GM23338 (cell line): ENCODE measurements at regions not wholly inside any gene's neighbourhood (a gene's known extent, or its start where the extent isn't known, plus 50 kb on each side); places are given as distances from the start of the nearest gene placed in this dataset.

ENCODE experiments used
- ATAC-seq: fragments of 200-7000 bp; cut with Tn5 transposase; 3 replicates; pipeline ENCODE4 v1.9.1; 2020
- DNase-seq: peaks from one replicate; pipeline ENCODE4 v3.0.0-alpha.2; 2015; ENCODE audit warnings: low spot score
- H2AFZ ChIP-seq: fragments of 200-600 bp; sonication (generic); 2 replicates; pipeline ENCODE4 v1.8.0; 2016; ENCODE audit warnings: antibody characterized with exemption, mild to moderate bottlenecking, moderate library complexity
- H3F3A ChIP-seq: fragments of 200-600 bp; sonication (generic); replicated peaks from 2 replicates; pipeline ENCODE4 v1.8.0; 2017; ENCODE audit warnings: antibody characterized with exemption, mixed run types, low read depth
- H3K27ac ChIP-seq: fragments of 200-600 bp; sonication (generic); 2 replicates; pipeline ENCODE4 v1.6.1; 2016; ENCODE audit warnings: low read depth
- H3K27me3 ChIP-seq: fragments of 200-600 bp; sonication (generic); 2 replicates; pipeline ENCODE4 v1.8.0; 2016; ENCODE audit warnings: mild to moderate bottlenecking, mixed run types, moderate library complexity; ENCODE audit not compliant: insufficient read depth
- H3K36me3 ChIP-seq: fragments of 200-600 bp; sonication (generic); 2 replicates; pipeline ENCODE4 v1.8.0; 2016; ENCODE audit warnings: mild to moderate bottlenecking; ENCODE audit not compliant: insufficient read depth
- H3K4me1 ChIP-seq: fragments of 200-600 bp; sonication (generic); 2 replicates; pipeline ENCODE4 v1.8.0; 2016; ENCODE audit warnings: mild to moderate bottlenecking, moderate library complexity; ENCODE audit not compliant: insufficient read depth
- H3K4me2 ChIP-seq: fragments of 200-600 bp; sonication (generic); 2 replicates; pipeline ENCODE4 v1.7.1; 2017; ENCODE audit warnings: mixed run types
- H3K4me3 ChIP-seq: fragments of 200-600 bp; sonication (generic); 2 replicates; pipeline ENCODE4 v1.6.1; 2016; ENCODE audit warnings: mixed run types
- H3K79me2 ChIP-seq: fragments of 200-600 bp; sonication (generic); replicated peaks from 2 replicates; pipeline ENCODE4 v1.8.0; 2017; ENCODE audit warnings: mild to moderate bottlenecking; ENCODE audit not compliant: insufficient read depth
- H3K9me2 ChIP-seq: fragments of 200-600 bp; sonication (generic); 2 replicates; pipeline ENCODE4 v1.8.0; 2017; ENCODE audit not compliant: insufficient read depth
- H4K20me1 ChIP-seq: fragments of 200-600 bp; sonication (generic); replicated peaks from 2 replicates; pipeline ENCODE4 v1.8.0; 2017; ENCODE audit warnings: mild to moderate bottlenecking; ENCODE audit not compliant: insufficient read depth
- H3K27ac Mint-ChIP-seq: 2 replicates; pipeline ENCODE4 v1.8.0; 2020; ENCODE audit warnings: inconsistent platforms, mild to moderate bottlenecking, moderate library complexity, mixed read lengths
- H3K27me3 Mint-ChIP-seq: 3 replicates; pipeline ENCODE4 v1.8.0; 2022; ENCODE audit warnings: low read depth, mild to moderate bottlenecking, moderate library complexity, mixed read lengths, inconsistent platforms; ENCODE audit not compliant: insufficient read depth, poor library complexity
- H3K36me3 Mint-ChIP-seq: 3 replicates; pipeline ENCODE4 v1.8.0; 2021; ENCODE audit warnings: low read depth, mild to moderate bottlenecking, inconsistent platforms, moderate library complexity, mixed read lengths
- H3K4me1 Mint-ChIP-seq: 3 replicates; pipeline ENCODE4 v1.8.0; 2020; ENCODE audit warnings: mild to moderate bottlenecking, inconsistent platforms, mixed read lengths
- H3K4me3 Mint-ChIP-seq: 3 replicates; pipeline ENCODE4 v1.8.0; 2021; ENCODE audit warnings: moderate library complexity, mild to moderate bottlenecking, inconsistent platforms, mixed read lengths
- H3K9me3 Mint-ChIP-seq: 3 replicates; pipeline ENCODE4 v1.8.0; 2020; ENCODE audit warnings: moderate library complexity, mild to moderate bottlenecking, inconsistent platforms, mixed read lengths
- CREB1 ChIP-seq: fragments of 250-450 bp; sonication (Bioruptor Pico); IDR thresholded peaks from 2 replicates; pipeline ENCODE4 v1.5.0; 2020; ENCODE audit warnings: low read depth, mild to moderate bottlenecking, moderate library complexity
- ETS1 ChIP-seq: IDR thresholded peaks from 2 replicates; pipeline ENCODE4 v1.6.1; 2016; ENCODE audit warnings: antibody characterized with exemption
- EZH2 ChIP-seq: fragments of 200-600 bp; sonication (generic); IDR thresholded peaks from one replicate; pipeline ENCODE4 v1.8.0; 2017; ENCODE audit warnings: antibody characterized with exemption, mild to moderate bottlenecking, low read depth; ENCODE audit not compliant: unreplicated experiment
- EZH2phosphoT487 ChIP-seq: fragments of 200-600 bp; sonication (generic); IDR thresholded peaks from one replicate; pipeline ENCODE4 v1.8.1; 2018; ENCODE audit warnings: antibody characterized with exemption; ENCODE audit not compliant: unreplicated experiment
- JUNB ChIP-seq: IDR thresholded peaks from one replicate; pipeline ENCODE4 v1.6.1; 2016; ENCODE audit warnings: antibody characterized with exemption; ENCODE audit not compliant: unreplicated experiment
- NANOG ChIP-seq: IDR thresholded peaks from 2 replicates; pipeline ENCODE4 v1.6.1; 2016; ENCODE audit warnings: antibody characterized with exemption, borderline replicate concordance
- POLR2AphosphoS5 ChIP-seq: IDR thresholded peaks from 2 replicates; pipeline ENCODE4 v1.6.1; 2016; ENCODE audit warnings: antibody characterized with exemption, low read depth
- REST ChIP-seq: IDR thresholded peaks from one replicate; pipeline ENCODE4 v1.6.1; 2018; ENCODE audit warnings: antibody characterized with exemption; ENCODE audit not compliant: unreplicated experiment
- STAT1 ChIP-seq: IDR thresholded peaks from one replicate; pipeline ENCODE4 v1.6.1; 2016; ENCODE audit warnings: antibody characterized with exemption; ENCODE audit not compliant: unreplicated experiment
- ZNF114 ChIP-seq: fragments of 250-450 bp; sonication (Bioruptor Pico); IDR thresholded peaks from 2 replicates; pipeline ENCODE4 v1.5.0; 2020; ENCODE audit warnings: mild to moderate bottlenecking, moderate library complexity
- ZNF331 ChIP-seq: fragments of 250-450 bp; sonication (Bioruptor Pico); IDR thresholded peaks from 2 replicates; pipeline ENCODE4 v1.5.0; 2020; ENCODE audit warnings: low read depth, mild to moderate bottlenecking, moderate library complexity
- TF ChIP-seq, protein P1 (sequence below), 2 experiments: fragments of 200-600 bp in 1 of 2; sonication (generic) in 1 of 2; conservative IDR thresholded peaks; 2 replicates each; pipeline versions ENCODE4 v1.5.1 to v1.6.1; 2016 to 2017; ENCODE audit warnings: antibody characterized with exemption in 2 of 2, low read depth in 2 of 2, mild to moderate bottlenecking in 2 of 2, moderate library complexity in 1 of 2

- Mint-ChIP-seq H3K27ac (peak overlapping the region; percentile 57; the same call in 1 of the 2 replicates), H3K4me1 (peaks cover 44% of the 10 kb centered on the region), H3K36me3 (peaks cover 2% of the 10 kb centered on the region; the same call in 1 of the 3 replicates), H3K27me3 (peaks cover 10% of the 10 kb centered on the region), H3K9me3 (peaks cover 5% of the 10 kb centered on the region; the same call in 2 of the 3 replicates), H3K4me3 (no peak overlapping the region)
- Histone ChIP-seq H3K27me3 (no peaks in the 10 kb centered on the region), H3K4me3 (no peak overlapping the region), H3K79me2 (no peaks in the 10 kb centered on the region), H3K4me1 (peaks cover 37% of the 10 kb centered on the region), H3K27ac (no peak overlapping the region), H4K20me1 (no peaks in the 10 kb centered on the region), H2AFZ (peak overlapping the region; percentile 64; the same call in 1 of the 2 replicates), H3K4me2 (no peak overlapping the region), H3K9me2 (no peaks in the 10 kb centered on the region), H3K36me3 (0 out of 2 replicates have a peak, but pooled peaks cover 4% of the 10 kb centered on the region), H3F3A (no peaks in the 10 kb centered on the region)
- TF ChIP-seq JUNB (no peak), NANOG (no peak), CREB1 (CRISPR knock-in tag) (no peak), STAT1 (no peak)
- DNase-seq (no peak), ATAC-seq (no peak)
Observed at GRCh38 chr6:10269814-10270472, 144.9 kb downstream of the TFAP2A start.

DNA sequence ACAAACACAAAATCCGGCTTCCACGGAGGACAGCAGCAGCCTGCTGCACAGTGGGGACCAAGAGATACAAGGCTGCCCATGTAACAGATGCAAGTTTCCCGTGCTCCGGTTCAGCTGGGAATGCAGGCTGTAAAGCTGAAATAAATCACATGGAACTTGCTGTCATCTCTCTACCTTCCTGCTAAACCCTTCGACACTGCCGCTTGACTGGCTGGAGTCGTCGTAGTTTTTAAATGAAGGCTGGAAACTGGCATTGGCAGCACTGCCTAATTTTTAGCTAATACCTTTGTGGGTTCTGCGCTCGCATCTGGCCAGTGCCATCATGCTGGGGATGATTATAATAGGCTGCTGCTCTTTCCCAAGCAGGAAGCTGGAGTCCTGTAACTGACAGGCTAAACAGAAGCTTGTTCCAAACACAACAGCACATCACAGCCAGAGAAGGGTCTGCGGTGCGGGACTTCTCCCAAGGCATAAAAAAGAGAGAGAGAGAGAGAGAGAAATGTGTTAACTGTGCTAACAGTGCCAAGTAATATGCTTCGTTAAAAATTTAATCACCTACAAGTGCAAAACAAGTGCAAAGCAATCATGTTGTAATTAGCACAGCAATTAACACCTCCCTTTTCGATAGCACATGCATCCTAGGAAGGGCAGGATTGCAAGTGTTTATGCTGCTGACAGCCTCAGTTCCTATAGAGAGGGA, 146.1 kb downstream of the TFAP2A start:
- H3K27me3 Mint-ChIP-seq = peaks cover 10% of the 10 kb centered on the region
- peaks cover 44% of the 10 kb centered on the region for H3K4me1 Mint-ChIP-seq
- Histone ChIP-seq H3K27ac (peak overlapping the region; percentile 56), H3K4me1 (peaks cover 37% of the 10 kb centered on the region), H3F3A (no peaks in the 10 kb centered on the region), H3K4me3 (peak overlapping the region; percentile 25; the same call in 1 of the 2 replicates), H3K9me2 (no peaks in the 10 kb centered on the region), H2AFZ (peak overlapping the region; percentile 28; the same call in 1 of the 2 replicates), H3K79me2 (no peaks in the 10 kb centered on the region), H3K4me2 (peak overlapping the region; percentile 27), H3K36me3 (0 out of 2 replicates have a peak, but pooled peaks cover 4% of the 10 kb centered on the region), H3K27me3 (no peaks in the 10 kb centered on the region), H4K20me1 (no peaks in the 10 kb centered on the region)
- peak overlapping the region; percentile 98 for H3K27ac Mint-ChIP-seq
- H3K4me3 Mint-ChIP-seq = peak overlapping the region; percentile 55
- H3K9me3 Mint-ChIP-seq = peaks cover 5% of the 10 kb centered on the region; the same call in 2 of the 3 replicates
- ATAC-seq (peak; percentile 62), DNase-seq (peak; percentile 25)
- H3K36me3 Mint-ChIP-seq = peaks cover 3% of the 10 kb centered on the region; the same call in 1 of the 3 replicates
- no peak for TF ChIP-seq POLR2AphosphoS5
- no peak for TF ChIP-seq REST
- no peak for TF ChIP-seq ZNF331
- no peak for TF ChIP-seq EZH2
- no peak for TF ChIP-seq STAT1
- TF ChIP-seq JUNB = no peak
- no peak for TF ChIP-seq EZH2phosphoT487
- no peak for TF ChIP-seq ZNF114 (CRISPR knock-in tag)
- TF ChIP-seq, protein P1, sequence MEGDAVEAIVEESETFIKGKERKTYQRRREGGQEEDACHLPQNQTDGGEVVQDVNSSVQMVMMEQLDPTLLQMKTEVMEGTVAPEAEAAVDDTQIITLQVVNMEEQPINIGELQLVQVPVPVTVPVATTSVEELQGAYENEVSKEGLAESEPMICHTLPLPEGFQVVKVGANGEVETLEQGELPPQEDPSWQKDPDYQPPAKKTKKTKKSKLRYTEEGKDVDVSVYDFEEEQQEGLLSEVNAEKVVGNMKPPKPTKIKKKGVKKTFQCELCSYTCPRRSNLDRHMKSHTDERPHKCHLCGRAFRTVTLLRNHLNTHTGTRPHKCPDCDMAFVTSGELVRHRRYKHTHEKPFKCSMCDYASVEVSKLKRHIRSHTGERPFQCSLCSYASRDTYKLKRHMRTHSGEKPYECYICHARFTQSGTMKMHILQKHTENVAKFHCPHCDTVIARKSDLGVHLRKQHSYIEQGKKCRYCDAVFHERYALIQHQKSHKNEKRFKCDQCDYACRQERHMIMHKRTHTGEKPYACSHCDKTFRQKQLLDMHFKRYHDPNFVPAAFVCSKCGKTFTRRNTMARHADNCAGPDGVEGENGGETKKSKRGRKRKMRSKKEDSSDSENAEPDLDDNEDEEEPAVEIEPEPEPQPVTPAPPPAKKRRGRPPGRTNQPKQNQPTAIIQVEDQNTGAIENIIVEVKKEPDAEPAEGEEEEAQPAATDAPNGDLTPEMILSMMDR (conservative IDR thresholded peaks at IDR 0.05; ENCODE audit: low read depth in 2 of 2) = no peak
- TF ChIP-seq NANOG = no peak
- no peak for TF ChIP-seq ETS1
- no peak for TF ChIP-seq CREB1 (CRISPR knock-in tag)
